OCI-LY7 (cell line): ENCODE measurements at regions not wholly inside any gene's neighbourhood (a gene's known extent, or its start where the extent isn't known, plus 50 kb on each side); places are given as distances from the start of the nearest gene placed in this dataset.

Experiments
- BruUV-seq: library from RNA; stranded (reverse); fragments of 400-500 nt; replicated peaks from 2 replicates; lab custom pipeline; 2021; lab: Mats Ljungman, UMichigan
- CTCF ChIA-PET: fragments of 300-600 bp; sonication (Branson Sonifier 250); formaldehyde crosslinking; loops from one replicate; lab custom pipeline; 2022; ENCODE audit warnings: antibody characterized with exemption; ENCODE audit not compliant: unreplicated experiment; lab: Charles Lee
- POLR2A ChIA-PET: fragments of 300-600 bp; sonication (Branson Sonifier 250); formaldehyde crosslinking; loops from one replicate; lab custom pipeline; 2022; ENCODE audit warnings: antibody characterized with exemption; lab: Charles Lee
- DNase-seq: peaks from one replicate; pipeline ENCODE4 v3.0.0-alpha.2; 2015; ENCODE audit warnings: low spot score
- H2AFZ ChIP-seq: fragments of 200-600 bp; sonication (generic), shearing (Covaris generic); 2 replicates; pipeline ENCODE4 v1.6.1; 2014; ENCODE audit warnings: mild to moderate bottlenecking, antibody characterized with exemption, low read length, moderate library complexity
- H3K27ac ChIP-seq: fragments of 200-600 bp; sonication (generic); 2 replicates; pipeline ENCODE4 v1.5.1; 2014; ENCODE audit warnings: mixed run types, low read depth, mild to moderate bottlenecking, moderate library complexity, low read length, inconsistent platforms; ENCODE audit not compliant: poor library complexity, severe bottlenecking
- H3K36me3 ChIP-seq: fragments of 200-600 bp; sonication (generic); 2 replicates; pipeline ENCODE4 v1.6.1; 2014; ENCODE audit warnings: mild to moderate bottlenecking, antibody characterized with exemption, low read length, moderate library complexity, mixed read lengths; ENCODE audit not compliant: insufficient read depth
- H3K4me1 ChIP-seq: fragments of 200-600 bp; sonication (generic); 2 replicates; pipeline ENCODE4 v1.5.1; 2014; ENCODE audit warnings: mild to moderate bottlenecking, low read length; ENCODE audit not compliant: insufficient read depth, poor library complexity, severe bottlenecking
- H3K4me2 ChIP-seq: fragments of 200-600 bp; sonication (generic); 2 replicates; pipeline ENCODE4 v1.6.1; 2014; ENCODE audit warnings: mild to moderate bottlenecking, low read length
- H3K4me3 ChIP-seq: fragments of 200-600 bp; sonication (generic); 2 replicates; pipeline ENCODE4 v1.5.1; 2014; ENCODE audit warnings: mild to moderate bottlenecking, low read depth, low read length; ENCODE audit not compliant: poor library complexity, severe bottlenecking
- H3K79me2 ChIP-seq: fragments of 200-600 bp; sonication (generic); 2 replicates; pipeline ENCODE4 v1.6.1; 2016; ENCODE audit warnings: low read depth, mild to moderate bottlenecking, low read length, moderate library complexity, mixed read lengths; ENCODE audit not compliant: insufficient read depth
- H3K9me2 ChIP-seq: fragments of 200-600 bp; sonication (generic); 2 replicates; pipeline ENCODE4 v1.6.1; 2016; ENCODE audit warnings: mild to moderate bottlenecking, low read length, mixed read lengths; ENCODE audit not compliant: insufficient read depth
- H3K9me3 ChIP-seq: fragments of 200-600 bp; sonication (generic); 2 replicates; pipeline ENCODE4 v1.6.1; 2014; ENCODE audit warnings: mild to moderate bottlenecking, mixed run types, low read length, mixed read lengths
- H4K20me1 ChIP-seq: fragments of 200-600 bp; sonication (generic); 2 replicates; pipeline ENCODE4 v1.6.1; 2014; ENCODE audit warnings: mild to moderate bottlenecking, antibody characterized with exemption, low read length, moderate library complexity, mixed read lengths; ENCODE audit not compliant: insufficient read depth
- EZH2phosphoT487 ChIP-seq: fragments of 200-600 bp; sonication (generic); IDR thresholded peaks from 2 replicates; pipeline ENCODE4 v1.6.1; 2018; ENCODE audit warnings: low read depth, borderline replicate concordance, mild to moderate bottlenecking, mixed run types, antibody characterized with exemption, low read length, moderate library complexity, mixed read lengths
- intact Hi-C: fragments of 100-400 bp; cut with micrococcal nuclease; formaldehyde crosslinking; loops from one replicate; pipeline ENCODE4 v1.10.0; 2022; ENCODE audit not compliant: unreplicated experiment
- TF ChIP-seq, protein P1 (sequence below): fragments of 200-600 bp; sonication (generic); conservative IDR thresholded peaks from 2 replicates; pipeline ENCODE4 v1.5.1; 2014; ENCODE audit warnings: mild to moderate bottlenecking, antibody characterized with exemption, low read length, moderate library complexity, mixed read lengths

DNA sequence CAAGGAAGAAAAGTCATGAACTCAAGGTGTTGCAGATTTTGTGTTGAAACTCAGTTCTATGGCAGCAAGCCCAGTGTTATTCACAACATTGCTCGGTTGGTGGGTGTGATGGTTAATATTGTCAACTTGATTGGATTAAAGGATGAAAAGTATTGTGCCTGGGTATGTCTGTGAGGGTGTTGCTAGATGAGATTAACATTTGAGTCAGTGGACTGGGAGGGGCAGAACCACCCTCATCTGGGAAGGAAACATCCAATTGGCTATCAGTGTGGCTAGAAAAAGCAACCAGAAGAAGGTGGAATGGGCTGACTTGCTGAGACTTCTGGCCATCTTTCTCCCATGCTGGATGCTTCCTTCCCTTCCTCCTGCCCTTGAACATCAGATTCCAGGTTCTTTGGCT, 353.2 kb downstream of the ADRA2A start:
- Histone ChIP-seq H3K79me2 (no peaks in the 10 kb centered on the region), H3K4me2 (no peak overlapping the region), H3K9me2 (no peaks in the 10 kb centered on the region), H2AFZ (no peak overlapping the region), H3K36me3 (no peaks in the 10 kb centered on the region), H4K20me1 (no peaks in the 10 kb centered on the region), H3K27ac (no peak overlapping the region), H3K4me1 (no peaks in the 10 kb centered on the region), H3K4me3 (no peak overlapping the region), H3K9me3 (no peaks in the 10 kb centered on the region)
- no peak for DNase-seq
- ChIA-PET CTCF (no interaction called here), POLR2A (no interaction called here)
- intact Hi-C loops, result no loop called here
- TF ChIP-seq EZH2phosphoT487, result no peak
- no TSS peak for BruUV-seq

DNA sequence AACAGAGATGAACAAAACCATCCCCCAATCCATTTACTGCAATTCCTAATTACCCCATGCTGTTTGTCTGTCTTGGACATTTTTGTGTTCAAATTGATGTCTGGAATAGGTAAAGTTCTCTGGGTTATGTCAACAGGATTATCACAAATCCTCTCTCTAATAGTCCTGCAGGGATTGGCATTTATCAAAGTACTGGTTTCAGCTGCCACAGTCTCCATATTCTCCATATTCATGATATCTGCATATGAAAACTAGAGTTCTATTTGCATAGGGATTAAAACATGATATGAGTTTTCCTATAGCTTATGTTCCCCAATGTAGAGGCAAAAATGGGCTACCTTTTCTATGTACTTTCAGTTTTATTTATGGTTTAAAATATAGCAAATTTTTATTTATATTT, 355.8 kb downstream of the ADRA2A start:
- no peaks in the 10 kb centered on the region for H4K20me1 ChIP-seq
- no peak overlapping the region for H3K4me2 ChIP-seq
- TF ChIP-seq, protein P1, sequence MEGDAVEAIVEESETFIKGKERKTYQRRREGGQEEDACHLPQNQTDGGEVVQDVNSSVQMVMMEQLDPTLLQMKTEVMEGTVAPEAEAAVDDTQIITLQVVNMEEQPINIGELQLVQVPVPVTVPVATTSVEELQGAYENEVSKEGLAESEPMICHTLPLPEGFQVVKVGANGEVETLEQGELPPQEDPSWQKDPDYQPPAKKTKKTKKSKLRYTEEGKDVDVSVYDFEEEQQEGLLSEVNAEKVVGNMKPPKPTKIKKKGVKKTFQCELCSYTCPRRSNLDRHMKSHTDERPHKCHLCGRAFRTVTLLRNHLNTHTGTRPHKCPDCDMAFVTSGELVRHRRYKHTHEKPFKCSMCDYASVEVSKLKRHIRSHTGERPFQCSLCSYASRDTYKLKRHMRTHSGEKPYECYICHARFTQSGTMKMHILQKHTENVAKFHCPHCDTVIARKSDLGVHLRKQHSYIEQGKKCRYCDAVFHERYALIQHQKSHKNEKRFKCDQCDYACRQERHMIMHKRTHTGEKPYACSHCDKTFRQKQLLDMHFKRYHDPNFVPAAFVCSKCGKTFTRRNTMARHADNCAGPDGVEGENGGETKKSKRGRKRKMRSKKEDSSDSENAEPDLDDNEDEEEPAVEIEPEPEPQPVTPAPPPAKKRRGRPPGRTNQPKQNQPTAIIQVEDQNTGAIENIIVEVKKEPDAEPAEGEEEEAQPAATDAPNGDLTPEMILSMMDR, result no peak
- no peak for TF ChIP-seq EZH2phosphoT487
- no peaks in the 10 kb centered on the region for H3K9me2 ChIP-seq
- no TSS peak for BruUV-seq
- no peaks in the 10 kb centered on the region for H3K36me3 ChIP-seq
- POLR2A ChIA-PET, result no interaction called here
- H3K27ac ChIP-seq, result no peak overlapping the region
- H3K4me3 ChIP-seq, result no peak overlapping the region
- CTCF ChIA-PET, result no interaction called here
- intact Hi-C loops, result no loop called here
- no peak overlapping the region for H2AFZ ChIP-seq
- DNase-seq, result no peak
- H3K9me3 ChIP-seq, result no peaks in the 10 kb centered on the region
- no peaks in the 10 kb centered on the region for H3K79me2 ChIP-seq
- no peaks in the 10 kb centered on the region for H3K4me1 ChIP-seq

DNA sequence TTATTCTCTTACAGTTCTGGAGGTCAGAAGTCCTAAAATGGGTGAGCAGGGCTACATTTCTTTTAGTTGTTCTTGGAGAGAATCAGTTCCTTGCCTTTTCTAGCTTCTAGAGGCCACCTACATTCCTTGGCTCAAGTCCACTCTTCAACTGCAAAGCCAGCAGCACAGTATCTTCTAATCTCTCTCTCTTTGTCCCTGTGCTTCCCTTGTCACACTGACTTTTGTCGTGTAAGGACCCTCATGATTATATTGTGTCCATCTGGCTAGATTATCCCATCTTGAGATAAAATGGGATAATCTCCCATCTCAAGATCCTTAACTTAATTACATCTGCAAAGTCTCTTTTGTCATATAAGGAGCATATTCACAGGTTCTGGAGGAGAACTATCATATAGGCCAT, 359.0 kb downstream of the ADRA2A start:
- no TSS peak for BruUV-seq
- Histone ChIP-seq H3K36me3 (no peaks in the 10 kb centered on the region), H2AFZ (no peak overlapping the region), H4K20me1 (no peaks in the 10 kb centered on the region), H3K9me2 (no peaks in the 10 kb centered on the region), H3K27ac (no peak overlapping the region), H3K4me3 (no peak overlapping the region), H3K4me2 (no peak overlapping the region), H3K9me3 (no peaks in the 10 kb centered on the region), H3K79me2 (no peaks in the 10 kb centered on the region), H3K4me1 (no peaks in the 10 kb centered on the region)
- TF ChIP-seq, protein P1, result no peak
- TF ChIP-seq EZH2phosphoT487, result no peak
- intact Hi-C loops, result no loop called here
- POLR2A ChIA-PET, result interaction anchor here (0.7 kb wide), 1 partner anchor 1168 kb away, joined by 3 read pairs; no protein-coding TSS in a partner anchor
- CTCF ChIA-PET, result no interaction called here
- DNase-seq, result no peak
